ENCODE measurements at regions not wholly inside any gene's neighbourhood (a gene's known extent, or its start where the extent isn't known, plus 50 kb on each side); places are given as distances from the start of the nearest gene placed in this dataset.

GRCh38 chr10:2686691-2687090 lies 380.7 kb upstream of the PFKP start:
- H3K27me3 ChIP-seq (ENCODE audit: insufficient read depth, low read length), result no peaks in the 10 kb centered on the region
- peaks cover 5% of the 10 kb centered on the region for H3K9me3 ChIP-seq (ENCODE audit: low read depth, low read length)
- no peaks in the 10 kb centered on the region for H3K79me2 ChIP-seq (ENCODE audit: insufficient read depth, low read length)
- H3K4me2 ChIP-seq (ENCODE audit: insufficient read depth, low read length), result no peak overlapping the region
- H3K4me3 ChIP-seq (ENCODE audit: insufficient read depth, low read length), result no peak overlapping the region
- no peak for DNase-seq (ENCODE audit: insufficient read length, low spot score, missing footprints)
- no peaks in the 10 kb centered on the region for H4K20me1 ChIP-seq (ENCODE audit: insufficient read depth, low read length)
- no peaks in the 10 kb centered on the region for H3K4me1 ChIP-seq (ENCODE audit: insufficient read depth, low read length)
- H3K36me3 ChIP-seq (ENCODE audit: insufficient read depth, low read length), result no peaks in the 10 kb centered on the region
- H2AFZ ChIP-seq (ENCODE audit: low read length), result no peak overlapping the region
- TF ChIP-seq CTCF (IDR thresholded peaks at IDR 0.05; ENCODE audit: extremely low read depth, low read depth, low read length), result no peak
- no peak overlapping the region for H3K27ac ChIP-seq (ENCODE audit: low read depth, low read length)

- no peaks in the 10 kb centered on the region for H3K27me3 ChIP-seq (ENCODE audit: insufficient read depth, low read length)
- H2AFZ ChIP-seq (ENCODE audit: low read length), result no peak overlapping the region
- no peaks in the 10 kb centered on the region for H3K9me3 ChIP-seq (ENCODE audit: low read depth, low read length)
- H3K27ac ChIP-seq (ENCODE audit: low read depth, low read length), result no peak overlapping the region
- no peaks in the 10 kb centered on the region for H3K4me1 ChIP-seq (ENCODE audit: insufficient read depth, low read length)
- H3K36me3 ChIP-seq (ENCODE audit: insufficient read depth, low read length), result no peaks in the 10 kb centered on the region
- H3K4me3 ChIP-seq (ENCODE audit: insufficient read depth, low read length), result no peak overlapping the region
- no peak for DNase-seq (ENCODE audit: insufficient read length, low spot score, missing footprints)
- no peaks in the 10 kb centered on the region for H4K20me1 ChIP-seq (ENCODE audit: insufficient read depth, low read length)
- H3K4me2 ChIP-seq (ENCODE audit: insufficient read depth, low read length), result no peak overlapping the region
- no peak for TF ChIP-seq CTCF (IDR thresholded peaks at IDR 0.05; ENCODE audit: extremely low read depth, low read depth, low read length)
- H3K79me2 ChIP-seq (ENCODE audit: insufficient read depth, low read length), result no peaks in the 10 kb centered on the region
Measured at GRCh38 chr10:2682491-2682890, 384.9 kb upstream of the PFKP start.

GRCh38 chr10:2681891-2682290 lies 385.5 kb upstream of the PFKP start:
- no peak overlapping the region for H2AFZ ChIP-seq (ENCODE audit: low read length)
- no peak for TF ChIP-seq CTCF (IDR thresholded peaks at IDR 0.05; ENCODE audit: extremely low read depth, low read depth, low read length)
- H3K4me2 ChIP-seq (ENCODE audit: insufficient read depth, low read length), result no peak overlapping the region
- no peak overlapping the region for H3K4me3 ChIP-seq (ENCODE audit: insufficient read depth, low read length)
- H4K20me1 ChIP-seq (ENCODE audit: insufficient read depth, low read length), result no peaks in the 10 kb centered on the region
- H3K27me3 ChIP-seq (ENCODE audit: insufficient read depth, low read length), result no peaks in the 10 kb centered on the region
- no peak overlapping the region for H3K27ac ChIP-seq (ENCODE audit: low read depth, low read length)
- H3K4me1 ChIP-seq (ENCODE audit: insufficient read depth, low read length), result no peaks in the 10 kb centered on the region
- H3K79me2 ChIP-seq (ENCODE audit: insufficient read depth, low read length), result no peaks in the 10 kb centered on the region
- no peaks in the 10 kb centered on the region for H3K9me3 ChIP-seq (ENCODE audit: low read depth, low read length)
- H3K36me3 ChIP-seq (ENCODE audit: insufficient read depth, low read length), result no peaks in the 10 kb centered on the region
- DNase-seq (ENCODE audit: insufficient read length, low spot score, missing footprints), result no peak

- no peak for DNase-seq (ENCODE audit: insufficient read length, low spot score, missing footprints)
- no peak overlapping the region for H2AFZ ChIP-seq (ENCODE audit: low read length)
- no peak for TF ChIP-seq CTCF (IDR thresholded peaks at IDR 0.05; ENCODE audit: extremely low read depth, low read depth, low read length)
- H3K27me3 ChIP-seq (ENCODE audit: insufficient read depth, low read length), result no peaks in the 10 kb centered on the region
- no peaks in the 10 kb centered on the region for H3K4me1 ChIP-seq (ENCODE audit: insufficient read depth, low read length)
- no peaks in the 10 kb centered on the region for H3K36me3 ChIP-seq (ENCODE audit: insufficient read depth, low read length)
- H3K4me2 ChIP-seq (ENCODE audit: insufficient read depth, low read length), result no peak overlapping the region
- H3K4me3 ChIP-seq (ENCODE audit: insufficient read depth, low read length), result no peak overlapping the region
- no peaks in the 10 kb centered on the region for H3K79me2 ChIP-seq (ENCODE audit: insufficient read depth, low read length)
- H3K27ac ChIP-seq (ENCODE audit: low read depth, low read length), result no peak overlapping the region
- H3K9me3 ChIP-seq (ENCODE audit: low read depth, low read length), result no peaks in the 10 kb centered on the region
- no peaks in the 10 kb centered on the region for H4K20me1 ChIP-seq (ENCODE audit: insufficient read depth, low read length)
Measured at GRCh38 chr10:2680821-2681220, 386.5 kb upstream of the PFKP start.

Measured in osteoblast (primary cell).